HCT116 (cell line): ENCODE measurements at regions not wholly inside any gene's neighbourhood (a gene's known extent, or its start where the extent isn't known, plus 50 kb on each side); places are given as distances from the start of the nearest gene placed in this dataset.

Experiments used
- ATF3 ChIP-seq: IDR thresholded peaks from 2 replicates; pipeline ENCODE4 v1.6.1; 2012
- CTCF ChIP-seq, 3 experiments: fragments of 200-600 bp in 1 of 3; sonication (generic) in 1 of 3; IDR thresholded peaks in 2 of 3; conservative IDR thresholded peaks in 1 of 3; 2 replicates each; pipeline ENCODE4 v1.5.1; 2012 to 2017; ENCODE audit warnings: low read depth in 2 of 3, low read length in 2 of 3, antibody characterized with exemption in 1 of 3, borderline replicate concordance in 1 of 3, control low read depth in 1 of 3, mild to moderate bottlenecking in 1 of 3, mixed read lengths in 1 of 3, mixed run types in 1 of 3, moderate library complexity in 1 of 3; ENCODE audit not compliant: insufficient read depth in 1 of 3
- ELF1 ChIP-seq: IDR thresholded peaks from 2 replicates; pipeline ENCODE4 v1.6.1; 2012; ENCODE audit warnings: low read depth, borderline replicate concordance
- EZH2 ChIP-seq: fragments of 200-600 bp; sonication (generic); IDR thresholded peaks from 2 replicates; pipeline ENCODE4 v1.6.1; 2017; ENCODE audit warnings: antibody characterized with exemption, mixed run types
- EZH2phosphoT487 ChIP-seq: fragments of 200-600 bp; IDR thresholded peaks from 2 replicates; pipeline ENCODE4 v1.6.1; 2018; ENCODE audit warnings: antibody characterized with exemption, borderline replicate concordance
- JUND ChIP-seq: IDR thresholded peaks from 2 replicates; pipeline ENCODE4 v1.6.1; 2012
- POLR2A ChIP-seq: IDR thresholded peaks from 2 replicates; pipeline ENCODE4 v1.7.0; 2011; ENCODE audit warnings: borderline replicate concordance; ENCODE audit not compliant: insufficient read depth, insufficient read length; ENCODE audit errors: extremely low read depth
- RAD21 ChIP-seq: IDR thresholded peaks from 2 replicates; pipeline ENCODE4 v1.6.1; 2012; ENCODE audit warnings: low read depth, mild to moderate bottlenecking
- REST ChIP-seq: IDR thresholded peaks from 2 replicates; pipeline ENCODE4 v1.6.1; 2012; ENCODE audit warnings: low read depth
- SP1 ChIP-seq: IDR thresholded peaks from 2 replicates; pipeline ENCODE4 v1.6.1; 2012; ENCODE audit warnings: low read depth
- ZNF274 ChIP-seq: fragments of 200-500 bp; sonication (Bioruptor generic); IDR thresholded peaks from 2 replicates; pipeline ENCODE4 v1.6.1; 2014; ENCODE audit warnings: mild to moderate bottlenecking, low read depth, low read length, inconsistent platforms
- TF ChIP-seq, protein P1 (sequence below): IDR thresholded peaks from 2 replicates; pipeline ENCODE4 v1.6.1; 2012

DNA sequence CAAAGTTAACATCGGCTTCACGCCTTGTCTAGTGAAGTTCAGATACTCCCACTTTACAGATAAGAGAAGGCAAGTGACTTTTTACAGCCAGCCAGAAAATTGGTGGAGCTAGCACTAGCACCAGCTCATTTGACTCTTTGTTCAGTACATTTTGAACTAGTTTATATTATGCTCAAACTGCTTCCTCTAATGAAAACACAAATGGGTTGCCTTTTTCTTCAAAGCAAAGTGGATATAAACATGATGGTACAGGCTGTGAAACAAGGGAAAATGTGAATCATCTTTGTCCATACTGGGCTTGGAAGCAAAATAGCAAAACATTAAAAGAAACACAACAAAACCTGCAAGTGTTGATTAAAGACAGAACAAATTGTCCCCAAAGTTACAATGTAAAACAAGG lies 99.6 kb upstream of the LHCGR start:
- TF ChIP-seq, protein P1, sequence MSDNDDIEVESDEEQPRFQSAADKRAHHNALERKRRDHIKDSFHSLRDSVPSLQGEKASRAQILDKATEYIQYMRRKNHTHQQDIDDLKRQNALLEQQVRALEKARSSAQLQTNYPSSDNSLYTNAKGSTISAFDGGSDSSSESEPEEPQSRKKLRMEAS, result no peak
- TF ChIP-seq CTCF (IDR thresholded peaks at IDR 0.05 in 2 of 3, conservative IDR thresholded peaks at IDR 0.05 in 1 of 3; ENCODE audit: borderline replicate concordance in 1 of 3, insufficient read depth in 1 of 3, low read depth in 2 of 3, low read length in 2 of 3) (no peak), ELF1 (no peak), ZNF274 (no peak), EZH2 (no peak), SP1 (no peak), RAD21 (no peak), EZH2phosphoT487 (no peak), POLR2A (no peak), REST (no peak), ATF3 (no peak), JUND (no peak)
